GM18909 (cell line): ENCODE measurements at regions not wholly inside any gene's neighbourhood (a gene's known extent, or its start where the extent isn't known, plus 50 kb on each side); places are given as distances from the start of the nearest gene placed in this dataset.

Source experiments
- ATAC-seq: cut with Tn5 transposase; IDR thresholded peaks from one replicate; pipeline ENCODE4 v1.9.1; 2021; ENCODE audit warnings: mild to moderate bottlenecking; ENCODE audit not compliant: unreplicated experiment, poor library complexity

GRCh38 chr7:156147756-156148504 lies 335.7 kb upstream of the SHH start:
- no peak for ATAC-seq

GRCh38 chr7:156147104-156147503 lies 334.8 kb upstream of the SHH start:
- no peak for ATAC-seq

DNA sequence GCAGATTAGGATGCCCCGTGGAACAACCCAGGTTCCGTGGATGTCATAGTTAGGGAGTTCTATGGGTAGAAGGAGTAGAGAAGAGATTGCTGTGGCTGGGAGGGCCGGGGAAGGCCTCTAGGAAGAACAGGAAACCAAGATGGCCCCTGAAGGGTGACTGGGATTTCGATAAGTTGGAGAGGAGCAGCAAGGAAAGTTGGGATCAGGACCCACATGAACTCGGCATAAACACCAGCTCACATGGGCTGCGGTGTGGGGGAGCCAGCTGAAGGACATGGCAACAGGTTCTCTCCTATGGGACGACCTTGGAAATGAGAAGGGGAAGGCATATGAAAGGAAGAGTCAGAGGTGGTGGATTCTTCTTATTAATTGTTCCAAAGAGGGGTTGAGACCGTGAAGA lies 333.7 kb upstream of the SHH start:
- ATAC-seq: no peak

DNA sequence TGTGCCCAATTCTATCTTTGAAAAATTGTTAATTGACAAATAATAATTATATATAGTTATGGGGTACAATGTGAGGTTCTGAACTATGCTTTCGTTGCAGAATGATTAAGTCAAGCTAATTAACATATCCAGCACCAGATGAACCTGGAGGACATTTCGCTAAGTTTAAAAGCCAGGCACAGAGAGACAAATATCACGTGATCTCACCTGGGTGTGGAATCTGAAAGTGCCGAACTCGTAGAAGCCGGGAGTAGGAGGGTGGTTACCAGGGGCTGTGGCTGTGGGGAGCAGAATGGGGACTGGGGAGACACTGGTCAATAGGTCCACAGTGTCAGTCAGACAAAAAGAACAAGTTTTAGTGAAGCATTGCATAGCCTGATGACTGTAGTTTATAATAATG lies 332.9 kb upstream of the SHH start:
- ATAC-seq: no peak

DNA sequence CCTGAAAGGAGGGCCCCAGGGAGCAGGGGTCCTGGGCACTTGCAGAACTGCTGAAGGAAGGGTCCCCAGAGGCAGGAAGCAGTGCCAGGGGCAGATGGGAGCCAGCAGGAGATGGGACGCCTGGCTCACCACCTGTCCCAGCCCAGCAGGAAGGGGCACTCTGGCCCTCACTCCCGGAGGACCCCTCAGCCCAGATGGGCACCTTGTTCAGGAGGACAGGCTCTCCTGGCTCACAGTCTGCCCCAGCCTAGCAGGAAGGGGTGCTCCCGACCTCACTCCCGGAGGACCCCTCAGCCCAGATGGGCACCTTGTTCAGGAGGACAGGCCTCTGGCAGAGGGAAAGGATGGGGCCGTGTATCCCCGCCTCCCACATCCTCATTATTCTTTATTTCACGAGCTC lies 331.4 kb upstream of the SHH start:
- no peak for ATAC-seq

DNA sequence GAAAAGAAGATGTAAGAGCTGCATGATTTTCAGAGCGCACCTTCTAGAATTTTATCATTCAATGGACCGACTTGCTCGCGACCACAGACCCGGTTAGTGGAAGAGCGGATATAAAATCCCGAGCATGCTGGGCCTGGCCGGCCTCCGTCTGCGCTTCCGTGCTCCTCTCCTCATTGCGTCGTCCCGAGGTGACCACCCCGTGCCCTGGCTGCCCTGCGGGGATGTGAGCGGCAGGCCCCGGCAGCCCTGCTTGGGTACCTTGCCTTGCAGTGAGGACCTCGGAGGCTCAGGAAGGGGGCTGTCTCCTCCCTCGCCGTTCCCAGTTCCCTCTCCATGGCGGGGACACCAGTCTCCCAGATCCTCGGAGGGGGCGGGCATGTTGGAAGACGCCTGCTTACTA lies 330.9 kb upstream of the SHH start:
- ATAC-seq: no peak

GRCh38 chr7:156141941-156142340 lies 329.7 kb upstream of the SHH start:
- ATAC-seq: no peak

- ATAC-seq: no peak
Measured at GRCh38 chr7:156140896-156141295, 328.6 kb upstream of the SHH start.

- ATAC-seq: no peak
Measured at GRCh38 chr7:156140447-156140846, 328.2 kb upstream of the SHH start.

DNA sequence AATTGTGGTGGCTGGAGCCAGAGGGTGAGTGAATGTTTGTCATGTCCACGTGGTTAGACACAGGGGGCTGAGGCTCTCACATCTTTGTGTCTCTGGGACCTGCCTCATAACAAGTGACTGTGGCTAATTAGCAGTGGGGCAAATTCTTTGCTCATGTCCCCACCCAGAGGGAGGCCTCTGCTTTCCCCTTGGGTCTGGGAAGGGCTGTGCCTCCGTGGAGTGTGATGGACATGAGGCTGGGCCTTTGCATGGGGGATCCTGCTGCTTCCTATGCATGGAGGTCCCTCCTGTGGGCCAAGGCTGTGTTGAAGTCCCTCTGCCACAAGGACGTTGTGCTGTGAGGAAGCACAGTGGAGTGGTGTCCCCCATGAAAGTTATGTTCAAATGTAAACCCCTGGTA lies 327.4 kb upstream of the SHH start:
- no peak for ATAC-seq

DNA sequence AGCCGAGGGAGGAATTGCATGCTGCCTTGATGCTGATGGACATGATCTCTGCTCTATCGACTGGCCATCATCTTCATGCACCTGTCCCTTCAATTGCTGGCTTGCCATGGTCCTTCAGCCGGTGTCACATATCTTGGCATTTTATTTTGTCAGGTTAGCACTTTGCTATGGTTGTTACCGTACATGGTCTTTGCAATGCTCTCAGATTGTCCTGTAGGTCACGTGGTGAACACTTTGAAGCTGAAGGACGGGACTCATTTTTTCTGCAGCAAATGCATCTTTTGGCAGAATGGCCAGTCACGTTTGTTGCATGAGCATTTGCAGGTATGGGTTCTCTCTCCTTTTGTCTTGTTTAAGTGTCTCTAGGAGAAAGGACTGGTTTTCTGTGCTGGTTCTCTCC lies 326.8 kb upstream of the SHH start:
- no peak for ATAC-seq

- ATAC-seq: no peak
Measured at GRCh38 chr7:156131881-156132280, 319.6 kb upstream of the SHH start.

- ATAC-seq: no peak
Measured at GRCh38 chr7:156129522-156129921, 317.3 kb upstream of the SHH start.

- no peak for ATAC-seq
Measured at GRCh38 chr7:156128496-156128895, 316.2 kb upstream of the SHH start.

DNA sequence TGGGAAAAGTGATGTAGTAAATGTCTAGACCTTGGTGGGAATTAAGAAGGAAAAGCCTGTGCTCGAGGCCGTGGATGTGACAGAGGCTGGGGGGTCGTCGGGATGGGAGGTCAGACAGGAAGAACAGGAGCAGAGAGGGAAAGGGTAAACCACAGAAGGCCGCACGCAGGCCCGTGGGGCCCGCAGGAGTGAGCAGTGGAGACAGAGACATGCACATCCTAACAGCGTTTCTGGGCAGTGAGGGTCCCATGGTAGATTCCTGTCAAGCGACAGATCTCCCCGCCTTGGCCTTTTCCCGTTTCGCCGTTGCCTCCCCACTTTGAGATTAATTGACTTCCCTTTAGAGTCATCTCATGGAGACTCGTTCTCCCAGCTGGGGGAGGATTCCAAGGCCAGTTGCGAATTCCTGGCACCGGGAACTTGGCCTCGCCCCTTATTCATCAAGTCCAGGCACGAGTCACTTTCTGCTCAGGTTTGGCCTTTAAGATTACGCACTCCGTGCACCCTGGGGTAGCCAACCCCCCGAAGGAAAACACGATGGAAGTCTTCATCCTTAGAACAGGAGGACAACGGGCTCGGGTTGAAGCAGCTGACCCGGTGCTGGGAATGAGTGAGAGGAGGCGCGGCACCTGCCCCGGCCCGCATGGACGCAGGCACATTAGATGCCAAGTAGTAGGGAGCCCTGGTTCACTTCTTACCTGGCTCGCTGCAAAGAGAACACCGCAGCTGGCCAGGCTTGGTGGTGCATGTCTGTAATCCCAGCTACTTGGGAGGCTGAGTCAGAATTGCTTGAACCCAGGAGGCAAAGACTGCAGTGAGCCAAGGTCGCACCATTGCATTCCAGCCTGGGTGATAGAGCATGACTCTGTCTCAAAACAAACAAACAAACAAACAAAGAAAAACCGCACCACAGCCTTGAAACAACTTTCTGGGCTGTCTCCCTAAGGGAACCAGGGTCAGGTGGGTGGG lies 315.2 kb upstream of the SHH start:
- no peak for ATAC-seq

DNA sequence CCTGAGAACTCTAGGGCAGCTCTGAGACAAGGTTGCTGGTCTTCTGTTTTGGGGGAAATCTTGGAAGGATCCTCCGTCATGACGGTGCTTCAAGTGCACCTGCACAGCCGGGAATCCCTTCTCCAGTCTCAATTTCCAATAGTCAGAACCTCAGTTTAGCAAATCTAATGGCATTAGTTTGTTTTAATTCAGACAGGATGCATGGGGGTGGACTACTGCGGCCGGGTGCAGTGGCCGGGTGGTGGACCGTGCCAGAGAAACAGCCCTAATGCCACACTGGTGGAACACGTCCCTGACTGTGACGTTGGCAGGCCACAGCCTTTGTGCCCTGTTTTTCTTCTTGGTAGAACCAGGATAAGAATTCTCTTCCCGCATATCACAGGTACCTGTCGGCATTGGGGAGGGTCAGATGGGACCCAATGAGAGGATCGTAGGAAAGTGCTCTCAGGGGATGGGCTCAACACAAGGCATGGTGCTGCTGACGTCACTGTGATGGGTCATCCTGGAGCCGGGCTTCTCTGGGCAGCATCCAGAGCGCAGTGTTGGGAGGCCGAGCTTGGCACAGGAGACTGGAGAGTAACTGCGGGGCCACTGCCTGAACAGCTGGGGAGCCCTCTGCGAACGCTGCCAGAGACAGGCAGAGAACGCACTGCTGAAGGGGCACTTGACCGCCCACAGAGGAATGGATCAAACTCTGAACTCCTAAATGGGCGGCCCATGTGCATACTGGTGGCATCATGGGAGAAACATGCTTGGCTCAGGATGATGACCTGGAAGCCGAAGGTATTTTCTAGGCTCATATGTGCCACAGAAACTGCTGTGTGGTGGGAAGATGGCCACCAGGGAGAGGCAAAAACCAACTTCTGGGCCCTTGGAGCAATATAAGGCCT lies 313.8 kb upstream of the SHH start:
- ATAC-seq: no peak

DNA sequence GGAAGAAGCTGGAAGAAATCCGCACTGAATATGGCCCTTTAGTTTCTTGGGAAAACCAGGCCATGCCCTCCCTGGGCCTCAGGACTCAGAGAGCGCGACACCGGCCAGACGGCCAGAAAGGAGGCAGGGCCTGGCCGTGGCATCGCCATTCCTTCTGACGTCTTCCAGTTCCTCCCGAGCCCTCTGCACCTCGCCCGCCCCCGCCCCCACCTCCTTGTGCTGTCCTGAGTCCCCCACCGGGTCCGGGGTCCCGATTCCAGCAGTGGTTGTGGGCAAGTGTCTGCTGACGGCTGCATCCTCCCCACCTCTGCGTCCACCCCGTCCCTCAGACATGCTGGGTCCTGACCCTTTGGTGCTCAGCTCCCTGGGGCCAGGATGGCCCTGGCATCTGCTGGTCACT lies 312.1 kb upstream of the SHH start:
- ATAC-seq: no peak

- no peak for ATAC-seq
Measured at GRCh38 chr7:156123362-156123761, 311.1 kb upstream of the SHH start.

DNA sequence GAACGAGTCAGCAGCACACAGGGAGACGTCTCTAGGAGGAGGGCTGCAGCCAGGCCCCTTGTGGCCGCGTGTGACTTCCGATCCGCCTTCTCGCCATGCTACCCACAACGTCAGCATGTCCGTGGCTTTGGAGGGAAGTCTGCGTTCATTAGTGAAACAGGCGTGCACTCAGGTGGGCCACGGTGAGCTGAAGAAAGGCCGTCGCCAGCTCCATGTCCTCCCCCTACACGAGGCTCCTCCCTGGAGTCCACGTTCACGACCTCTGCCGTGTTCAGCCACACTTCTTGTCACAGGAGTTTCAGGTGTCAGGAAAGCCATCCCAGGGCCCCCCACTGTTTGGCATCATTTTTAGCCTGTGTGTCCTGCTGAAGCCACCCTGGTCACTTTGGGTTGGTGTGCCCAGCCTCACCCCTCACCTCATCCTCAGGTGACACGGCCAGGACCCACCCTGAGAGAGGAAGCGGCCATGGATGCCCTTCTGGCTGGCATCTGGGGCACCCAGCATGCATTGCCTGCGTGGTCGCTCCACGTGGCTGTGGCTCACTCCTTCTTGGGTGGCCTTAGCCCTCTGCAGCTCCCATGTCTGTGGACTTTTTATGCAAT lies 310.6 kb upstream of the SHH start:
- ATAC-seq: no peak

GRCh38 chr7:156121956-156122355 lies 309.7 kb upstream of the SHH start:
- no peak for ATAC-seq
